ENCODE measurements at regions not wholly inside any gene's neighbourhood (a gene's known extent, or its start where the extent isn't known, plus 50 kb on each side); places are given as distances from the start of the nearest gene placed in this dataset.

GRCh38 chr9:82538634-82539033 is 524.3 kb downstream of the RASEF start:
- Histone ChIP-seq H4K20me1 (replicated peaks; ENCODE audit: control insufficient read depth, insufficient read depth, low read length) (no peaks in the 10 kb centered on the region), H3K27ac (ENCODE audit: extremely low read depth, low read depth, low read length) (no peak overlapping the region), H3K9me1 (ENCODE audit: control insufficient read depth, insufficient read depth, low read length) (no peaks in the 10 kb centered on the region), H3K9ac (ENCODE audit: insufficient read depth in 1 of 2, low read depth in 2 of 2, low read length in 2 of 2) (no peak overlapping the region), H3K4me3 (no peak overlapping the region), H3K4me1 (replicated peaks in 1 of 2; ENCODE audit: control insufficient read depth in 2 of 2, insufficient read depth in 2 of 2, low read length in 2 of 2) (no peaks in the 10 kb centered on the region), H3K79me2 (ENCODE audit: control insufficient read depth, insufficient read depth, low read length) (no peaks in the 10 kb centered on the region), H3K9me3 (replicated peaks; ENCODE audit: control insufficient read depth, insufficient read depth, low read depth, low read length) (no peaks in the 10 kb centered on the region), H3K4me2 (ENCODE audit: insufficient read depth, low read length) (no peak overlapping the region), H3K27me3 (ENCODE audit: control insufficient read depth in 2 of 2, insufficient read depth in 2 of 2, low read length in 2 of 2) (no peaks in the 10 kb centered on the region), H3K36me3 (ENCODE audit: control insufficient read depth, insufficient read depth, low read length) (no peaks in the 10 kb centered on the region), H2AFZ (ENCODE audit: low read depth, low read length) (no peak overlapping the region)
- DNase-seq (ENCODE audit: extremely low read depth in 1 of 4, low spot score in 3 of 4) (no peak), ATAC-seq (no peak), FAIRE-seq (no peak)
- in situ Hi-C loops (cut with MboI) (no loop called here), intact Hi-C loops (cut with micrococcal nuclease) (no loop called here)
- POLR2A ChIA-PET, result no interaction called here
- BruUV-seq (replicated peaks), result no TSS peak
- CTCF ChIA-PET (ENCODE audit: low intra/inter-chr PET ratio), result no interaction called here
- WGBS (ENCODE audit: insufficient coverage, low coverage, missing lambda C conversion rate), result 0% methylated on average over 1 of the region's 1 CpG
- TF ChIP-seq PREB (CRISPR knock-in tag; IDR thresholded peaks at IDR 0.05) (no peak), ARHGAP35 (IDR thresholded peaks at IDR 0.05; ENCODE audit: partially characterized antibody) (no peak), STAT6 (CRISPR knock-in tag; IDR thresholded peaks at IDR 0.05) (no peak), MEF2A (IDR thresholded peaks at IDR 0.05; ENCODE audit: control insufficient read depth, low read depth, low read length) (no peak), TEAD4 (IDR thresholded peaks at IDR 0.05; ENCODE audit: low read length) (no peak), TEAD4 (CRISPR knock-in tag; IDR thresholded peaks at IDR 0.05; ENCODE audit: borderline replicate concordance) (no peak), HINFP (tag; conservative IDR thresholded peaks at IDR 0.05; ENCODE audit: low read depth) (no peak), MLLT1 (IDR thresholded peaks at IDR 0.05) (no peak), GTF2A2 (tag; IDR thresholded peaks at IDR 0.05) (no peak), CREB1 (IDR thresholded peaks at IDR 0.05) (no peak), CREB1 (CRISPR knock-in tag; IDR thresholded peaks at IDR 0.05) (no peak), PBX2 (CRISPR knock-in tag; IDR thresholded peaks at IDR 0.05; ENCODE audit: low read depth) (no peak), PBX2 (tag; conservative IDR thresholded peaks at IDR 0.05; ENCODE audit: low read depth) (no peak)

Data from K562 (cell line).